ENCODE measurements at regions not wholly inside any gene's neighbourhood (a gene's known extent, or its start where the extent isn't known, plus 50 kb on each side); places are given as distances from the start of the nearest gene placed in this dataset.

DNA sequence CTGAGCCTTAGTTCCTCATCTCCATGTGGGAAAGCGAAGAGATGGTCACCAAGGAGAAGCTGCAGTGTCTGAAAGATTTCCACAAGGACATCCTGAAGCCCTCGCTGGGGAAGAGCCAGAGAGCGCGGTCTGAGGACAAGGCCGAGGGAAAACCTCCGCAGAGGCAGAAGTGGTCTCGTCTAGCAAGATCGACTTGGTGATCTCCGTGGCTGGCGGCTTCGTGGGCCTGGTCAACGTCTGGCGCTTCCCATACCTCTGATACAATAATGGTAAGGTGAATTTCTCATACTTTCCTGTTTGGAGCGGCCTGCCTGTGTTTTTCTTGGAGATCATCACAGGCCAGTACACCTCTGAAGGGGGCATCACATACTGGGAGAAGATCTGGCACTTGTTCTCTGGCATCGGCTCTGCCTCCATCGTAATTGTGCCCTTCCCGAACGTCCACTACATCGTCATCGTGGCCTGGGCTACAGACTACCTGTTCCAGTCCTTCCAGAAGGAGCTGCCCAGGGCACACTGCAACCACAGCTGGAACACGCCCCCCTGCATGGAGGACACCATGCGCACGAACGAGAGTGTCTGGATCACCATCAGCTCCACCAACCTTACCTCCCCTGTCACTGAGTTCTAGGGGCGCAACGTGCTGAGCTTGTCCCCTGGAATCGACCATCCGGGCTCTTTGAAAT, 841.1 kb upstream of the TMPRSS15 start:
- H3K4me3 ChIP-seq, result no peak overlapping the region
- H3K9me3 ChIP-seq, result no peaks in the 10 kb centered on the region
- no peak overlapping the region for H3K27ac ChIP-seq
- TF ChIP-seq, protein P1, sequence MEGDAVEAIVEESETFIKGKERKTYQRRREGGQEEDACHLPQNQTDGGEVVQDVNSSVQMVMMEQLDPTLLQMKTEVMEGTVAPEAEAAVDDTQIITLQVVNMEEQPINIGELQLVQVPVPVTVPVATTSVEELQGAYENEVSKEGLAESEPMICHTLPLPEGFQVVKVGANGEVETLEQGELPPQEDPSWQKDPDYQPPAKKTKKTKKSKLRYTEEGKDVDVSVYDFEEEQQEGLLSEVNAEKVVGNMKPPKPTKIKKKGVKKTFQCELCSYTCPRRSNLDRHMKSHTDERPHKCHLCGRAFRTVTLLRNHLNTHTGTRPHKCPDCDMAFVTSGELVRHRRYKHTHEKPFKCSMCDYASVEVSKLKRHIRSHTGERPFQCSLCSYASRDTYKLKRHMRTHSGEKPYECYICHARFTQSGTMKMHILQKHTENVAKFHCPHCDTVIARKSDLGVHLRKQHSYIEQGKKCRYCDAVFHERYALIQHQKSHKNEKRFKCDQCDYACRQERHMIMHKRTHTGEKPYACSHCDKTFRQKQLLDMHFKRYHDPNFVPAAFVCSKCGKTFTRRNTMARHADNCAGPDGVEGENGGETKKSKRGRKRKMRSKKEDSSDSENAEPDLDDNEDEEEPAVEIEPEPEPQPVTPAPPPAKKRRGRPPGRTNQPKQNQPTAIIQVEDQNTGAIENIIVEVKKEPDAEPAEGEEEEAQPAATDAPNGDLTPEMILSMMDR (IDR thresholded peaks at IDR 0.05), result no peak
- intact Hi-C loops (cut with DNase I), result no loop called here
- no peaks in the 10 kb centered on the region for H3K4me1 ChIP-seq
- no peaks in the 10 kb centered on the region for H3K27me3 ChIP-seq
- DNase-seq (no peak), ATAC-seq (peak; percentile 17)
- H3K36me3 ChIP-seq, result no peaks in the 10 kb centered on the region

DNA sequence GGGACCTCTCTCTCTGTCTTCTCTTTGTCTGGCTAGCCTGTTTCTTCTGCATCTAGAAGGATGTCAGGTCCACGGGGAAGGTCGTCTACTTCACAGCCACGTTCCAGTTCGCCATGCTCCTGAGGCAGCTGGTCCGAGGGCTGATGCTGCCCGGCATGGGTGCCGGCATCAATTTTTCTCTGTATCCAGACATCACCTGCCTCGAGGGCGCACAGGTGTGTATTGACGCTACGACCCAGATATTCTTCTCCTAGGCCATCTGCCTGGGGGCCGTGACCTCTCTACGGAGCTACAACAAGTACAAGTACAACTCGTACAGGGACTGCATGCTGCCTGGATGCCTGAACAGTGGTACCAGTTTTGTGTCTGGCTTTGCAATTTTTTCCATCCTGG, 841.6 kb upstream of the TMPRSS15 start:
- TF ChIP-seq, protein P1 (IDR thresholded peaks at IDR 0.05), result no peak
- Histone ChIP-seq H3K36me3 (no peaks in the 10 kb centered on the region), H3K4me3 (no peak overlapping the region), H3K27me3 (no peaks in the 10 kb centered on the region), H3K9me3 (no peaks in the 10 kb centered on the region), H3K27ac (no peak overlapping the region), H3K4me1 (no peaks in the 10 kb centered on the region)
- ATAC-seq, result no peak
- intact Hi-C loops (cut with DNase I), result no loop called here
- no peak for DNase-seq

DNA sequence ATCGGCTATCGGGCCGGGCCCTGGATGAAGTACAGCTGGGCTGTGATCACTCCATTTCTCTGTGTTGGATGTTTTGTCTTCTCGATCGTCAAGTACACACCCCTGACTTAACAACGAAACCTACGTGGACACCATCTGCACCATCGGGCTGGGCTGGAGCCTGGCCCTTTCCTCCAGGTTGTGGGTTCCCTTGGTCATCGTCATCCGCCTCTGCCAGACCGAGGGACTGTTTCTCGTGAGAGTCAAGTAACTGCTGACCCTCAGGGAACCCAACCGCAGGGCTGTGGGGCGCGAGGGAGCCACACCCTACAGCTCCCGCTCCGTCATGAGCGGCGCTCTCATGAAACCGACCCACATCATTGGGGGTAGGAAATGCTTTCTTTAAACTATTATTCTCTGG, 842.4 kb upstream of the TMPRSS15 start:
- H3K36me3 ChIP-seq, result no peaks in the 10 kb centered on the region
- H3K4me3 ChIP-seq, result no peak overlapping the region
- no peaks in the 10 kb centered on the region for H3K4me1 ChIP-seq
- H3K9me3 ChIP-seq, result no peaks in the 10 kb centered on the region
- intact Hi-C loops (cut with DNase I), result no loop called here
- ATAC-seq, result no peak
- no peak for DNase-seq
- TF ChIP-seq, protein P1 (IDR thresholded peaks at IDR 0.05), result no peak
- H3K27ac ChIP-seq, result no peak overlapping the region
- H3K27me3 ChIP-seq, result no peaks in the 10 kb centered on the region

DNA sequence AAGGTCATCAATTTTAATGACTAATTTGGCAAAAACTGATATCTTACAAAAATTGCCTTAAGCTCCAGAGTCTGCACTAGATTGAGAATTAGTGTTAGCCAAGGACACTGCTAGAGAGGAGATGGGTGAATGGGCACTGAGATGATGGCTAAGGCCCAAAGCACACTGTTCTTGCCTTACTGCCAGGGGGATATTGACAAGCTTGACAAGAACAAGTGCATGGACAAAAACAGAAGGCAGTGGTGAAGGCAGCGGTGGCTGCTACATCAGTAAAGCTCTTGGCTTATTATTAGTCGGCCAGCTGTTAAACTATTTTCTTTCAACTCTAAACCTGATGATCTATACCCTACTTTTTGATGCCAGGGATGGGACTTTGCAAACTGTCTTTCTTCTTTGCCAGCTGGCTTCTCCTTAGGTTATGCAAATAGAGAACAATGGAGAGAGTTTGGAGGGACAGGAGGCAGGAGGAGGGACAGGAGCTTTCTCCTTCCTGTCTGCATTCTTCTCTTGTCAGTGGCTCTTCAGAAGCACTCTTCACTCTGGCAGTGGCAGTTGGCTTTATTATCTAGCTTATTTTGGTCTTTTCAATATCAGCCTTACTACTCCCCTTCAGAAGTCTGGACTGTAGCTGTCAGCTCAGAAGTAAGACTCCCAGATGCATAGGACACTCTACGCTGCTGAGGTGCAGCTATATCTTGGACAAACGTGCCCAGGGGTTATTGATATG, 853.5 kb upstream of the TMPRSS15 start:
- DNase-seq (no peak), ATAC-seq (no peak)
- no peak overlapping the region for H3K27ac ChIP-seq
- TF ChIP-seq, protein P1 (IDR thresholded peaks at IDR 0.05), result no peak
- no peaks in the 10 kb centered on the region for H3K9me3 ChIP-seq
- intact Hi-C loops (cut with DNase I), result no loop called here
- H3K27me3 ChIP-seq, result no peaks in the 10 kb centered on the region
- H3K36me3 ChIP-seq, result no peaks in the 10 kb centered on the region
- no peaks in the 10 kb centered on the region for H3K4me1 ChIP-seq
- H3K4me3 ChIP-seq, result no peak overlapping the region

DNA sequence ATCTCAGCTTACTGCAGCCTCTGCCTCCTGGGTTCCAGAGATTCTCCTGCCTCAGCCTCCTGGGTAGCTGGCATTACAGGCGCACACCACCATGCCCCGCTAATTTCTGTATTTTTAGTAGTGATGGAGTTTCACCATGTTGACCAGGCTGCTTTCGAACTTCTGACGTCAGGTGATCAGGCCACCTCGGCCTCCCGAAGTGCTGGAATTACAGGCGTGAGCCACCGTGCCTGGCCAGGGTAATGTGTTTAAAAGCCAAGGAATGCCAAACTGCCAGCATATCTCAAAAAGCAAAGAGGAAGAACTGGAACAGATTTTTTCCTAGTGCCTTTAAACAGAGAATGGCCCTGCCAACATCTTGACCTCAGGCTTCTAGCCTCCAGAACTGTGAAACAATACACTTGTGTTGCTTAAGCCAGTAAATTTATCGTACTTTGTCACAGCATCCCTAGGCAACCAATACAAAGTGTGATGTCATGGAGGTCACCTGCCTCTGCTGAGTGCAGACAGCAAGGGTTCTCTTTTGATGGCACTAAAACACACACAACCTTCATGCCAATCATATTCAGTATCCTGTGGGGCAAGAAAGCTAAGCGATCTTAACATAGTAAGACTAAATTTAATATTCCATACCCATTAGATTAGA, 858.3 kb upstream of the TMPRSS15 start:
- H3K4me3 ChIP-seq, result no peak overlapping the region
- H3K27ac ChIP-seq, result no peak overlapping the region
- TF ChIP-seq, protein P1 (IDR thresholded peaks at IDR 0.05), result no peak
- intact Hi-C loops (cut with DNase I), result no loop called here
- no peaks in the 10 kb centered on the region for H3K36me3 ChIP-seq
- DNase-seq, result no peak
- no peaks in the 10 kb centered on the region for H3K4me1 ChIP-seq
- no peaks in the 10 kb centered on the region for H3K27me3 ChIP-seq
- H3K9me3 ChIP-seq, result no peaks in the 10 kb centered on the region
- no peak for ATAC-seq
